Stimulated activated CD4-positive, alpha-beta T cell treated with anti-CD3 and anti-CD28 coated beads, TNF-alpha, amount 100 ng/mL, for 48 hours (primary cell): ENCODE measurements at regions not wholly inside any gene's neighbourhood (a gene's known extent, or its start where the extent isn't known, plus 50 kb on each side); places are given as distances from the start of the nearest gene placed in this dataset.
"Not testable (repeated sequence)": the region's sequence is repeated elsewhere in the genome, so short reads cannot be mapped to it uniquely, and the experiment has no call there.

ENCODE experiments used
- DNase-seq, 3 donors: peaks; one replicate each; pipeline ENCODE4 v3.0.0-alpha.2; 2020; ENCODE audit warnings: low read depth in 3 of 3

GRCh38 chr2:219726916-219727315 is 99.5 kb downstream of the SLC4A3 start:
- no peak for DNase-seq

- DNase-seq: no peak
These were observed 100.5 kb downstream of the SLC4A3 start for GRCh38 chr2:219727771-219728429.

- no peak for DNase-seq
These were observed 101.6 kb downstream of the SLC4A3 start for GRCh38 chr2:219728991-219729487.

- no peak for DNase-seq
These were observed 103.7 kb downstream of the SLC4A3 start for GRCh38 chr2:219731173-219731572.

- no peak for DNase-seq
These were observed 105.7 kb downstream of the SLC4A3 start for GRCh38 chr2:219733106-219733505.

- DNase-seq: no peak
These were observed 106.3 kb downstream of the SLC4A3 start for GRCh38 chr2:219733746-219734145.

- DNase-seq: no peak
These were observed 108.8 kb downstream of the SLC4A3 start for GRCh38 chr2:219736209-219736608.

- DNase-seq: no peak
These were observed 109.9 kb downstream of the SLC4A3 start for GRCh38 chr2:219737270-219737691.

GRCh38 chr2:219739066-219739465 is 111.6 kb downstream of the SLC4A3 start:
- DNase-seq: no peak

- DNase-seq: no peak
These were observed 112.5 kb downstream of the SLC4A3 start for GRCh38 chr2:219739866-219740440.

GRCh38 chr2:219743548-219743947 is 116.1 kb downstream of the SLC4A3 start:
- no peak for DNase-seq

- no peak for DNase-seq
These were observed 116.6 kb downstream of the SLC4A3 start for GRCh38 chr2:219744066-219744465.

- no peak for DNase-seq
These were observed 117.2 kb downstream of the SLC4A3 start for GRCh38 chr2:219744600-219744999.

- no peak for DNase-seq
These were observed 120.2 kb downstream of the SLC4A3 start for GRCh38 chr2:219747637-219748036.

- no peak for DNase-seq
These were observed 121.5 kb downstream of the SLC4A3 start for GRCh38 chr2:219748671-219749570.

GRCh38 chr2:219751121-219751520 is 123.7 kb downstream of the SLC4A3 start:
- DNase-seq: not testable (repeated sequence)

GRCh38 chr2:219752726-219753125 is 125.3 kb downstream of the SLC4A3 start:
- no peak for DNase-seq

GRCh38 chr2:219758907-219759680 is 131.7 kb downstream of the SLC4A3 start:
- no peak for DNase-seq

GRCh38 chr2:219759801-219760200 is 132.4 kb downstream of the SLC4A3 start:
- DNase-seq: no peak

GRCh38 chr2:219765231-219765911 is 137.9 kb downstream of the SLC4A3 start:
- DNase-seq: no peak

GRCh38 chr2:219766658-219767057 is 139.2 kb downstream of the SLC4A3 start:
- DNase-seq: no peak
